Sigmoid colon (tissue), 6 donors: ENCODE measurements at regions not wholly inside any gene's neighbourhood (a gene's known extent, or its start where the extent isn't known, plus 50 kb on each side); places are given as distances from the start of the nearest gene placed in this dataset.

Source experiments
- DNase-seq: peaks from one replicate; pipeline ENCODE4 v3.0.0-alpha.2; 2019
- H3K27ac ChIP-seq, 4 donors: fragments of 200-600 bp; sonication (generic); one replicate each; pipeline ENCODE4 v1.5.1; 2016 to 2019; ENCODE audit warnings: mild to moderate bottlenecking in 1 of 4
- H3K27me3 ChIP-seq, 3 donors: fragments of 200-600 bp; sonication (generic); one replicate each; pipeline ENCODE4 v1.5.1; 2019; ENCODE audit warnings: mild to moderate bottlenecking in 1 of 3
- H3K36me3 ChIP-seq, 4 donors: fragments of 200-600 bp; sonication (generic); one replicate each; pipeline ENCODE4 v1.5.1; 2016 to 2019
- H3K4me1 ChIP-seq, 4 donors: fragments of 200-600 bp; sonication (generic); one replicate each; pipeline ENCODE4 v1.5.1; 2017 to 2019
- H3K4me3 ChIP-seq, 4 donors: fragments of 200-600 bp; sonication (generic); one replicate each; pipeline ENCODE4 v1.5.1; 2017 to 2019; ENCODE audit warnings: mild to moderate bottlenecking in 2 of 4, moderate library complexity in 1 of 4
- H3K9me3 ChIP-seq, 4 donors: fragments of 200-600 bp in 3 of 4; sonication (generic) in 3 of 4; one replicate each; pipeline versions ENCODE4 v1.5.1 to v1.6.1; 2013 to 2019
- EP300 ChIP-seq, 4 donors: sonication (generic); formaldehyde crosslinking; IDR thresholded peaks; one replicate each; pipeline ENCODE4 v1.6.1; 2017; ENCODE audit warnings: antibody characterized with exemption in 4 of 4
- POLR2A ChIP-seq, 2 donors: fragments of 450-650 bp; IDR thresholded peaks; one replicate each; pipeline ENCODE4 v1.6.1; 2016; ENCODE audit warnings: antibody characterized with exemption in 2 of 2, mild to moderate bottlenecking in 2 of 2, moderate library complexity in 2 of 2
- POLR2AphosphoS5 ChIP-seq, 4 donors: sonication (generic); formaldehyde crosslinking; IDR thresholded peaks; one replicate each; pipeline ENCODE4 v1.6.1; 2017; ENCODE audit warnings: antibody characterized with exemption in 4 of 4
- WGBS, 2 donors: extraction: QIAGEN DNeasy Blood & Tissue Kit; methylation state at CpG; one replicate each; pipeline ENCODE4 v1.1.7; 2013; 5-methylcytosine and 5-hydroxymethylcytosine counted together
- intact Hi-C: fragments of 100-400 bp; cut with DNase I; formaldehyde crosslinking; loops from one replicate; pipeline ENCODE4 v1.15.1; 2023
- TF ChIP-seq, protein P1 (sequence below), 4 experiments: fragments of 450-650 bp in 3 of 4; fragments of 200-600 bp in 1 of 4; IDR thresholded peaks; one replicate each; pipeline ENCODE4 v1.5.1; 2016 to 2019; ENCODE audit warnings: antibody characterized with exemption in 4 of 4, mild to moderate bottlenecking in 3 of 4, moderate library complexity in 2 of 4
- donor health status: healthy with polysubstance abuse.
- donor health status: healthy.

DNA sequence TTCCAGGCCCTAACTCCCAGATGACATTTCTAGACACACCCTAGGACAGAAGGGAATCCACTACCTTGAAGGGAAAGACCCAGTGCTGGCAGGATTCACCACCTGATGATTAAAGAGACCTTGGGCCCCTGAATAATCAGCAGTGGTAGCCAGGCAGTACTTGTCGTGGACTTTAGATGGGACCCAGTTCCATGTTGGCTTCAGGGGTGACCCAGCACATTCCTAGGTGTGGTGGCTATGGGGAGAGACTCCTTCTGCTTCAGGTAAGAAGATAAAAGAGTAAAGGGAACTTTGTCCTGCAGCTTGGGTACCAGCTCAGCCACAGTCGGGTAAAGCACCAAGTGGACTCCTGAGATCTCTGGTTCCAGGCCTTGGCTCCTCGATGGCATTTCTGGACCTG is 131.8 kb upstream of the S100G start:
- Histone ChIP-seq H3K36me3 (no peaks in the 10 kb centered on the region), H3K4me3 (no peak overlapping the region), H3K27ac (no peak overlapping the region), H3K27me3 (no peaks in the 10 kb centered on the region), H3K9me3 (no peaks in the 10 kb centered on the region), H3K4me1 (no peaks in the 10 kb centered on the region)
- WGBS, 2 donors, result 92% methylated on average over 3 of the region's 3 CpGs
- intact Hi-C loops, result no loop called here
- DNase-seq, result no peak
- no peak for TF ChIP-seq POLR2AphosphoS5 (IDR thresholded peaks at IDR 0.05)
- no peak for TF ChIP-seq POLR2A (IDR thresholded peaks at IDR 0.05)
- TF ChIP-seq EP300 (IDR thresholded peaks at IDR 0.05), result no peak
- TF ChIP-seq, protein P1, sequence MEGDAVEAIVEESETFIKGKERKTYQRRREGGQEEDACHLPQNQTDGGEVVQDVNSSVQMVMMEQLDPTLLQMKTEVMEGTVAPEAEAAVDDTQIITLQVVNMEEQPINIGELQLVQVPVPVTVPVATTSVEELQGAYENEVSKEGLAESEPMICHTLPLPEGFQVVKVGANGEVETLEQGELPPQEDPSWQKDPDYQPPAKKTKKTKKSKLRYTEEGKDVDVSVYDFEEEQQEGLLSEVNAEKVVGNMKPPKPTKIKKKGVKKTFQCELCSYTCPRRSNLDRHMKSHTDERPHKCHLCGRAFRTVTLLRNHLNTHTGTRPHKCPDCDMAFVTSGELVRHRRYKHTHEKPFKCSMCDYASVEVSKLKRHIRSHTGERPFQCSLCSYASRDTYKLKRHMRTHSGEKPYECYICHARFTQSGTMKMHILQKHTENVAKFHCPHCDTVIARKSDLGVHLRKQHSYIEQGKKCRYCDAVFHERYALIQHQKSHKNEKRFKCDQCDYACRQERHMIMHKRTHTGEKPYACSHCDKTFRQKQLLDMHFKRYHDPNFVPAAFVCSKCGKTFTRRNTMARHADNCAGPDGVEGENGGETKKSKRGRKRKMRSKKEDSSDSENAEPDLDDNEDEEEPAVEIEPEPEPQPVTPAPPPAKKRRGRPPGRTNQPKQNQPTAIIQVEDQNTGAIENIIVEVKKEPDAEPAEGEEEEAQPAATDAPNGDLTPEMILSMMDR (IDR thresholded peaks at IDR 0.05), result no peak

DNA sequence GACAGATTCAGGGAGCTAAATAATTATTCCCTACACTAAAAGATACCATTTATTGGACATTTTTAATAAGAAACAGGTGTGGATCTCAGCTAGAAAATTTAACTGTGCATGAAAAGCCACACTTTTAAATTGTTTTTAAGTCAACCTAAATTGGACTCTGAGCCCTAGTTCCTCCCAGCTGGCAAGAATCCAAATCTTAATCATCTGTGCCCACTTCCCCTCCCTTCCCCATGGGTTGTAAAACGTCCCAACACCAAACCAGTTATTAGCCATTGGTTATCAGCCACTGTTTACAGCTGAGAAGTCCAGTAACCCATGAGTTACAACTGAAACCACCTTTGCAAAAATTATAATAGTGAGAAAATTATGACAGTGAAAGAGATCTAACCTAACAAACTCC is 125.6 kb upstream of the S100G start:
- TF ChIP-seq, protein P1 (IDR thresholded peaks at IDR 0.05), result no peak
- TF ChIP-seq POLR2AphosphoS5 (IDR thresholded peaks at IDR 0.05) (no peak), POLR2A (IDR thresholded peaks at IDR 0.05) (no peak), EP300 (IDR thresholded peaks at IDR 0.05) (no peak)
- Histone ChIP-seq H3K36me3 (no peaks in the 10 kb centered on the region), H3K27ac (no peak overlapping the region), H3K4me3 (no peak overlapping the region), H3K27me3 (no peaks in the 10 kb centered on the region), H3K4me1 (no peaks in the 10 kb centered on the region), H3K9me3 (no peaks in the 10 kb centered on the region)
- no peak for DNase-seq
- 0 to 13% methylated on average over 1 of the region's 1 CpG for WGBS, 2 donors
- intact Hi-C loops, result no loop called here

DNA sequence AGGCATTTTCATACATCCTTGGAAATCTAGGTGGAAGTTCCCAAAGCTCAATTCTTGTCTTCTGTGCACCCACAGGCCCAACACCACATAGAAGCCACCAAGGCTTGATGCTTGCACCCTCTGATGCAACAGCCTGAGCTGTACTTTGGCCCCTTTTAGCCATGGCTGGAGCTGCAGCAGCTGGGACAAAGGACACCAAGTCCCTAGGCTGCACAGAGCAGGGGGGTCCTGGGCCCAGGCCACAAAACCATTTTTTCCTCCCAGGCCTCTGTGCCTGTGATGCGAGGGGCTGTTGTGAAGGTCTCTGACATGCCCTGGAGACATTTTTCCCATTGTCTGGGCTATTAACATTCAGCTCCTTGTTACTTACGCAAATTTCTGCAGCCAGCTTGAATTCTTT is 124.0 kb upstream of the S100G start:
- WGBS, 2 donors, result 92 to 95% methylated on average over 2 of the region's 2 CpGs
- TF ChIP-seq EP300 (IDR thresholded peaks at IDR 0.05) (no peak), POLR2AphosphoS5 (IDR thresholded peaks at IDR 0.05) (no peak), POLR2A (IDR thresholded peaks at IDR 0.05) (no peak)
- TF ChIP-seq, protein P1 (IDR thresholded peaks at IDR 0.05), result no peak
- no peak overlapping the region for H3K4me3 ChIP-seq
- no peak for DNase-seq
- H3K27ac ChIP-seq, result no peak overlapping the region
- H3K4me1 ChIP-seq, result no peaks in the 10 kb centered on the region
- no peaks in the 10 kb centered on the region for H3K27me3 ChIP-seq
- no peaks in the 10 kb centered on the region for H3K36me3 ChIP-seq
- intact Hi-C loops, result no loop called here
- no peaks in the 10 kb centered on the region for H3K9me3 ChIP-seq

DNA sequence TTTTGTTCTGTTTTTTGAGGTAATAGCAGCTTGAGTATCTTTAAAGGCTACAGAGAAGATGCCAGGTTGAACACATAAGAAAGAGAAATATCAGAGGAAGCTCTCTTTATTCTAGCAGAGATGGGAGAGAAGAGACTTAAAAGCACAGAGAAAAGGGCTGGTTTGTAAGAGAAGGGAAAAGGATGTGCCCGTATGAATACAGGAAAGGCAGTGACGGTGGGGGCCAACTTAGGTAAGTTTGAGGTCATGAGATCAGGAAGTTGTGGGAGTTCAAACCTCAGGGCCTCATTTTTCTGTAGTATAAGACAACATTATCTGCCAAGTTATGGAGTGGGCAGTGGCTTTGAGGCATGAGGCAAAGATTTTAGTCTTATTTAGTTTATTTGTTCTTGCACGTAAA is 121.3 kb upstream of the S100G start:
- no peak overlapping the region for H3K27ac ChIP-seq
- WGBS, 2 donors, result 46 to 83% methylated on average over 3 of the region's 3 CpGs
- intact Hi-C loops, result no loop called here
- no peaks in the 10 kb centered on the region for H3K36me3 ChIP-seq
- TF ChIP-seq POLR2A (IDR thresholded peaks at IDR 0.05), result no peak
- TF ChIP-seq EP300 (IDR thresholded peaks at IDR 0.05), result no peak
- TF ChIP-seq POLR2AphosphoS5 (IDR thresholded peaks at IDR 0.05), result no peak
- TF ChIP-seq, protein P1 (IDR thresholded peaks at IDR 0.05), result no peak
- DNase-seq, result no peak
- H3K9me3 ChIP-seq, result no peaks in the 10 kb centered on the region
- no peaks in the 10 kb centered on the region for H3K27me3 ChIP-seq
- H3K4me1 ChIP-seq, result no peaks in the 10 kb centered on the region
- H3K4me3 ChIP-seq, result no peak overlapping the region
